Kidney epithelial cell (primary cell): ENCODE measurements at regions not wholly inside any gene's neighbourhood (a gene's known extent, or its start where the extent isn't known, plus 50 kb on each side); places are given as distances from the start of the nearest gene placed in this dataset.

ENCODE experiments used
- DNase-seq: peaks from one replicate; pipeline ENCODE4 v3.0.0-alpha.2; 2010; ENCODE audit warnings: low read depth
- H3K27me3 ChIP-seq: 2 replicates; pipeline ENCODE4 v1.6.0; 2011; ENCODE audit warnings: low read length; ENCODE audit not compliant: control insufficient read depth, insufficient read depth
- H3K36me3 ChIP-seq: 2 replicates; pipeline ENCODE4 v1.5.1; 2011; ENCODE audit warnings: low read length; ENCODE audit not compliant: control insufficient read depth, insufficient read depth
- H3K4me3 ChIP-seq: 2 replicates; pipeline ENCODE4 v1.5.1; 2011; ENCODE audit warnings: low read depth, mild to moderate bottlenecking, control low read depth, low read length
- CTCF ChIP-seq: IDR thresholded peaks from 2 replicates; pipeline ENCODE4 v1.5.1; 2011; ENCODE audit warnings: mild to moderate bottlenecking, moderate library complexity, low read length, control low read depth, inconsistent platforms; ENCODE audit not compliant: insufficient read depth, poor library complexity, severe bottlenecking

GRCh38 chr13:38618336-38618735 is 68.5 kb upstream of the FREM2 start:
- Histone ChIP-seq H3K4me3 (no peak overlapping the region), H3K36me3 (no peaks in the 10 kb centered on the region), H3K27me3 (no peaks in the 10 kb centered on the region)
- DNase-seq: no peak
- TF ChIP-seq CTCF: no peak

- no peak for TF ChIP-seq CTCF
- H3K27me3 ChIP-seq: no peaks in the 10 kb centered on the region
- no peaks in the 10 kb centered on the region for H3K36me3 ChIP-seq
- no peak for DNase-seq
- no peak overlapping the region for H3K4me3 ChIP-seq
These were observed 68.0 kb upstream of the FREM2 start for GRCh38 chr13:38618881-38619280.

GRCh38 chr13:38620876-38621275 is 66.0 kb upstream of the FREM2 start:
- no peak for DNase-seq
- no peak for TF ChIP-seq CTCF
- Histone ChIP-seq H3K27me3 (no peaks in the 10 kb centered on the region), H3K4me3 (no peak overlapping the region), H3K36me3 (no peaks in the 10 kb centered on the region)

GRCh38 chr13:38624822-38625221 is 62.1 kb upstream of the FREM2 start:
- H3K4me3 ChIP-seq: no peak overlapping the region
- DNase-seq: no peak
- no peaks in the 10 kb centered on the region for H3K27me3 ChIP-seq
- no peak for TF ChIP-seq CTCF
- H3K36me3 ChIP-seq: no peaks in the 10 kb centered on the region

- TF ChIP-seq CTCF: no peak
- DNase-seq: no peak
- no peak overlapping the region for H3K4me3 ChIP-seq
- H3K27me3 ChIP-seq: no peaks in the 10 kb centered on the region
- H3K36me3 ChIP-seq: no peaks in the 10 kb centered on the region
These were observed 58.3 kb upstream of the FREM2 start for GRCh38 chr13:38628554-38628953.

- no peak overlapping the region for H3K4me3 ChIP-seq
- DNase-seq: no peak
- H3K36me3 ChIP-seq: no peaks in the 10 kb centered on the region
- no peak for TF ChIP-seq CTCF
- H3K27me3 ChIP-seq: no peaks in the 10 kb centered on the region
These were observed 56.1 kb upstream of the FREM2 start for GRCh38 chr13:38630780-38631179.
